A549 (cell line): ENCODE measurements at regions not wholly inside any gene's neighbourhood (a gene's known extent, or its start where the extent isn't known, plus 50 kb on each side); places are given as distances from the start of the nearest gene placed in this dataset.
A peak's percentile ranks its signal among the peaks of the same experiment; 100 is the strongest.

ENCODE experiments used
- ATAC-seq, 2 experiments: fragments of 200-7000 bp in 1 of 2; fragments of >200 bp in 1 of 2; cut with Nextera tagmentation in 1 of 2; cut with Tn5 transposase in 1 of 2; 3 replicates each; pipeline versions ENCODE4 v1.8.0 to v1.9.1; 2018 to 2020; ENCODE audit warnings: mild to moderate bottlenecking in 1 of 2, moderate library complexity in 1 of 2
- CTCF ChIA-PET: fragments of 300-600 bp; sonication (Branson Sonifier 250); formaldehyde crosslinking; extraction: SDS; loops from one replicate; lab custom pipeline; 2021; ENCODE audit warnings: antibody characterized with exemption, inconsistent platforms; lab: Yijun Ruan, JAX
- POLR2A ChIA-PET: fragments of 350-600 bp; formaldehyde crosslinking; extraction: SDS; loops from one replicate; lab custom pipeline; 2021; ENCODE audit warnings: antibody characterized with exemption, inconsistent platforms; lab: Yijun Ruan, JAX
- DNase-seq, 2 experiments: peaks; one replicate each; pipeline versions ENCODE4 v3.0.0 to v3.0.0-alpha.2; 2011 to 2016; ENCODE audit warnings: low read depth in 1 of 2, low spot score in 1 of 2
- FAIRE-seq: peaks from 2 replicates; lab custom pipeline; 2011; peaks lifted over from hg19 to GRCh38; lab: Jason Lieb, UNC
- H3K27ac ChIP-seq, 2 experiments: fragments of >200 bp; sonication (Bioruptor Twin); formaldehyde crosslinking; 3 replicates each; pipeline ENCODE4 v1.5.1; 2016 to 2017
- H3K4me1 ChIP-seq: fragments of >200 bp; sonication (Bioruptor Twin); formaldehyde crosslinking; 3 replicates; pipeline ENCODE4 v1.6.1; 2016
- H3K4me2 ChIP-seq: fragments of >200 bp; sonication (Bioruptor Twin); formaldehyde crosslinking; 3 replicates; pipeline ENCODE4 v1.6.1; 2016
- H3K4me3 ChIP-seq: fragments of >200 bp; sonication (Bioruptor Twin); formaldehyde crosslinking; 3 replicates; pipeline ENCODE4 v1.5.1; 2016
- H3K9me3 ChIP-seq: fragments of >200 bp; sonication (Bioruptor Twin); formaldehyde crosslinking; 3 replicates; pipeline ENCODE4 v1.6.1; 2016
- ATOH8 ChIP-seq: fragments of 250-450 bp; sonication (Bioruptor Pico); IDR thresholded peaks from 2 replicates; pipeline ENCODE4 v1.5.0; 2020; ENCODE audit warnings: low read depth, mild to moderate bottlenecking, moderate library complexity
- BHLHE40 ChIP-seq: IDR thresholded peaks from 2 replicates; pipeline ENCODE4 v1.6.1; 2012; ENCODE audit warnings: low read depth, low read length, inconsistent platforms
- CEBPB ChIP-seq, 2 experiments: fragments of >200 bp in 1 of 2; sonication (Bioruptor Twin) in 1 of 2; formaldehyde crosslinking in 1 of 2; IDR thresholded peaks; 2 replicates each; pipeline ENCODE4 v1.6.1; 2012 to 2016
- ELK1 ChIP-seq: fragments of 150-350 bp; IDR thresholded peaks from 2 replicates; pipeline ENCODE4 v1.6.1; 2014; ENCODE audit warnings: low read depth, mild to moderate bottlenecking, low read length
- FOSL2 ChIP-seq, 2 experiments: fragments of 450-650 bp in 1 of 2; fragments of >200 bp in 1 of 2; sonication (Bioruptor Twin) in 1 of 2; formaldehyde crosslinking; IDR thresholded peaks; 2 replicates each; pipeline versions ENCODE4 v1.5.0 to v1.6.1; 2016 to 2020; ENCODE audit warnings: mild to moderate bottlenecking in 1 of 2, moderate library complexity in 1 of 2
- HDAC2 ChIP-seq: fragments of 200-600 bp; sonication (generic); IDR thresholded peaks from 2 replicates; pipeline ENCODE4 v1.6.1; 2016
- HMGXB4 ChIP-seq: fragments of 250-450 bp; sonication (Bioruptor Pico); IDR thresholded peaks from 2 replicates; pipeline ENCODE4 v1.5.0; 2021; ENCODE audit warnings: mild to moderate bottlenecking, moderate library complexity, borderline replicate concordance
- HOXB13 ChIP-seq: fragments of 250-450 bp; sonication (Bioruptor Pico); IDR thresholded peaks from 2 replicates; pipeline ENCODE4 v1.5.0; 2020; ENCODE audit warnings: low read depth, mild to moderate bottlenecking, moderate library complexity
- HOXB5 ChIP-seq: fragments of 250-450 bp; sonication (Bioruptor Pico); IDR thresholded peaks from 2 replicates; pipeline ENCODE4 v1.5.0; 2020; ENCODE audit warnings: mild to moderate bottlenecking, moderate library complexity
- JUNB ChIP-seq: fragments of >200 bp; sonication (Bioruptor Twin); formaldehyde crosslinking; IDR thresholded peaks from 2 replicates; pipeline ENCODE4 v1.6.1; 2016
- MYC ChIP-seq: IDR thresholded peaks from 2 replicates; pipeline ENCODE4 v1.6.1; 2012; ENCODE audit warnings: mild to moderate bottlenecking, inconsistent platforms, low read length, improper control_type of control experiment, borderline replicate concordance
- NR3C1 ChIP-seq: fragments of >200 bp; sonication (Bioruptor Twin); formaldehyde crosslinking; IDR thresholded peaks from 3 replicates; pipeline ENCODE4 v1.6.1; 2017
- PBX3 ChIP-seq: IDR thresholded peaks from 2 replicates; pipeline ENCODE4 v1.6.1; 2012
- RAD21 ChIP-seq, 2 experiments: fragments of >200 bp in 1 of 2; sonication (Bioruptor Twin) in 1 of 2; formaldehyde crosslinking in 1 of 2; IDR thresholded peaks in 1 of 2; conservative IDR thresholded peaks in 1 of 2; 2 replicates in 1 of 2; 3 replicates in 1 of 2; pipeline ENCODE4 v1.6.1; 2012 to 2018; ENCODE audit warnings: inconsistent platforms in 1 of 2
- RARB ChIP-seq: fragments of 250-450 bp; sonication (Bioruptor Pico); IDR thresholded peaks from 2 replicates; pipeline ENCODE4 v1.8.0; 2021; ENCODE audit warnings: mild to moderate bottlenecking, moderate library complexity
- SMC3 ChIP-seq: fragments of >200 bp; sonication (Bioruptor Twin); formaldehyde crosslinking; IDR thresholded peaks from 3 replicates; pipeline ENCODE4 v1.6.1; 2018; ENCODE audit warnings: inconsistent platforms
- SREBF2 ChIP-seq: fragments of 450-650 bp; IDR thresholded peaks from 2 replicates; pipeline ENCODE4 v1.6.1; 2014; ENCODE audit warnings: mild to moderate bottlenecking, moderate library complexity
- TFCP2L1 ChIP-seq: fragments of 250-450 bp; sonication (Bioruptor Pico); IDR thresholded peaks from 2 replicates; pipeline ENCODE4 v1.5.0; 2021; ENCODE audit warnings: mild to moderate bottlenecking
- ZNF302 ChIP-seq: fragments of 250-450 bp; sonication (Bioruptor Pico); IDR thresholded peaks from 2 replicates; pipeline ENCODE4 v1.9.0; 2021; ENCODE audit warnings: inconsistent platforms, mild to moderate bottlenecking, moderate library complexity
- WGBS: methylation state at CpG from one replicate; pipeline ENCODE4 v1.1.6; 2017; ENCODE audit errors: missing lambda C conversion rate; 5-methylcytosine and 5-hydroxymethylcytosine counted together
- TF ChIP-seq, protein P1 (sequence below): IDR thresholded peaks from 2 replicates; pipeline ENCODE4 v1.6.1; 2012; ENCODE audit warnings: low read depth, borderline replicate concordance

GRCh38 chr5:174573221-174573994 lies 151.0 kb upstream of the MSX2 start (continued):
- no peak for TF ChIP-seq RARB (CRISPR knock-in tag)
- TF ChIP-seq, all 56 proteins: peak for 0

DNA sequence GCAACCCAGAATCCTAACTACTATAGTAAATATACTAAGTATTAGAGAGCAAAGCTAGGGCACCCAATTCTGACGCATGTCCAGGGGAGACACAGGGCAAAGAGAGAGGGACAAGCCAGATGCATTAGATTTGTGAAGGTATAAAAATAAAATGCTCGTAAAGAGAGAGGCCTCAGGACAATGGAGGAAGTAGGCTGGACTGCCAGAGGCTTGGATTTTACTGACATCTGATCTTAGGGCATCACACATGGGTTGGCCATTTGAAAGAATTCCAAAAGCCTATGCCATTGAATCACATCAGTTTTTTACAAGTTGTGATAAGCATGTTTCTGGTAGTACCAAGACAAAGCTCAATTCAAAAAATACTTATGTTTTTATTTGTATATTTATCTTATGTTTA lies 149.3 kb upstream of the MSX2 start:
- POLR2A ChIA-PET, result no interaction called here
- no peak for ATAC-seq
- H3K4me1 ChIP-seq, result peaks cover 14% of the 10 kb centered on the region

DNA sequence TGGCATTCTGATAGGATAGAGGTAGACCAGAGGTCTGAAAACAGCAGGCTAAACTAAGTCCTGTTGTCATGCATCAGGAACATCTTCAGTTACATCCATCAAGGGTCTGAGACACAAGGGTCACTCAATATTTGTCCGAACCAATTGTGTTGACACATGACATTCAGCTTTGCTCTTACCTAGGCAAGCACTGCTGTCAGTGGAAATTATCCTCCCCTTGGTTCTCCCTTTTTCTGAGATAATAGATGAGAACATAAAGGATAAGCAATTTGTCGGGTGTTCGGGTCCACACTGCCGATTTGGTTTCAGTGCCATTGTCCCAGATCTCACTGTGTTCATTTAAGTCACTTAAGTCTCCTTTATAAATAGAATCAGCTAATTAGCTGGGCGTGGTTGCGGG lies 148.3 kb upstream of the MSX2 start:
- peaks cover 14% of the 10 kb centered on the region for H3K4me1 ChIP-seq
- WGBS, result 81% methylated on average over 6 of the region's 6 CpGs
- H3K4me2 ChIP-seq, result no peak overlapping the region
- FAIRE-seq (peak; percentile 23), DNase-seq (no peak), ATAC-seq (no peak)
- POLR2A ChIA-PET, result no interaction called here
- H3K4me3 ChIP-seq, result no peak overlapping the region
- H3K9me3 ChIP-seq, result no peaks in the 10 kb centered on the region
- H3K27ac ChIP-seq, result no peak overlapping the region
- CTCF ChIA-PET, result interaction anchor here (1.4 kb wide), 1 partner anchor 157 kb away, joined by 3 read pairs; no protein-coding TSS in a partner anchor
- TF ChIP-seq ATOH8 (CRISPR knock-in tag) (no peak), TFCP2L1 (CRISPR knock-in tag) (no peak), CEBPB (IDR thresholded peaks at IDR 0.05) (no peak), JUNB (no peak)

More for the DNA sequence above, 149.3 kb upstream of the MSX2 start:
- DNase-seq, result no peak
- no peak overlapping the region for H3K4me2 ChIP-seq
- no peak overlapping the region for H3K27ac ChIP-seq
- CTCF ChIA-PET, result interaction anchor here (0.6 to 1.4 kb wide), 3 partner anchors 27 to 257 kb away, joined by 3 read pairs; no protein-coding TSS in a partner anchor
- H3K4me3 ChIP-seq, result no peak overlapping the region
- 75% methylated on average over 2 of the region's 2 CpGs for WGBS
- FAIRE-seq, result no peak
- TF ChIP-seq MYC, result no peak
- no peak for TF ChIP-seq NR3C1
- TF ChIP-seq BHLHE40, result no peak
- TF ChIP-seq HDAC2, result no peak
- TF ChIP-seq SREBF2, result no peak
- TF ChIP-seq, protein P1, sequence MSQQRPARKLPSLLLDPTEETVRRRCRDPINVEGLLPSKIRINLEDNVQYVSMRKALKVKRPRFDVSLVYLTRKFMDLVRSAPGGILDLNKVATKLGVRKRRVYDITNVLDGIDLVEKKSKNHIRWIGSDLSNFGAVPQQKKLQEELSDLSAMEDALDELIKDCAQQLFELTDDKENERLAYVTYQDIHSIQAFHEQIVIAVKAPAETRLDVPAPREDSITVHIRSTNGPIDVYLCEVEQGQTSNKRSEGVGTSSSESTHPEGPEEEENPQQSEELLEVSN, result no peak
- no peak for TF ChIP-seq PBX3
- no peak for TF ChIP-seq HOXB13 (CRISPR knock-in tag)
- TF ChIP-seq FOSL2 (IDR thresholded peaks at IDR 0.05), result no peak
- no peak for TF ChIP-seq FOSL2 (CRISPR knock-in tag; IDR thresholded peaks at IDR 0.05)
- TF ChIP-seq ZNF302 (CRISPR knock-in tag), result no peak
- TF ChIP-seq RAD21 (conservative IDR thresholded peaks at IDR 0.05 in 1 of 2, IDR thresholded peaks at IDR 0.05 in 1 of 2), result no peak
- TF ChIP-seq ELK1, result no peak
- no peak for TF ChIP-seq HMGXB4
- TF ChIP-seq HOXB5 (CRISPR knock-in tag), result no peak
- no peak for TF ChIP-seq SMC3
- no peaks in the 10 kb centered on the region for H3K9me3 ChIP-seq
